ENCODE measurements at regions not wholly inside any gene's neighbourhood (a gene's known extent, or its start where the extent isn't known, plus 50 kb on each side); places are given as distances from the start of the nearest gene placed in this dataset.

DNA sequence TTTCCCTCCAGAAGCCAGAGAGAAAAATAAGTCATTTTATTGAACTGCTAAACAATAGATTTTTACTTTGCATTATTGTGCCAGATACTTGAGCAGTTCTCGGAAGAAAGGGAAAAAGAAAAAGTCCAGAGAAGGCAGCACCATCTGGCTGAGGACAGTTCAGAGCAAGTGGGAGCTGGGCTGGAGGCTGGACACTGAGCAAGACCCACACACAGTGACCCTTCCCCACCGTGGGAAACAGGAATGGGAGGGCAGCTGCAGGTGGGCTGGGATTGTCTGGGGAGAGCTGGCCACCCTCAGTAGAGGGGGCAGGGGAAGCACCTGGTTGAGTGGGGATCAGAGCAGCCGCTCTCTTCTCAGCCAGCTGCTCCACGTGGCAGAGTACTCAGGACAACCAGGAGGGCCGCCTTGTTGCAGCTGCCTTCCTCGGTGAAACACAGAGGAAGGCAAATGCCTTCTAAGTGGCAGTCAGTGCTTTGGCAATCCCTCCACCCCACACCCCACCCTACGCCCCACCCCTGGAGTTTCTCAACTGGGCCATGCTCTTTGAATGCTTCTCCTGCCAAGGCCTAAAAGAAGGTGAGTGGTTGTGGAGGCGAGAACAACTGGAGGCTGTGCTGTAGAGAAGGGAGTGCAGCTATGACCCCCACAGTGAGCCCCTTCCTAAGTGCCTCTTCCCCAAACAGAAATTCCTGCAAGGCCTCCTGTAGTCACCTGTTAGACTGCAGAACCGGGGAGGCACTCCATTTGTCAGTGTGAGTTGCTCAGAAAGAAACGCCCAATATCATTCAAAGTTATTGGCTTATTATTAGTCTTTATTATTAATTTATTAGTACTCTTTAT, 179.3 kb downstream of the ZIC5 start:
- Histone ChIP-seq H3K27ac (no peak overlapping the region), H3K9ac (ENCODE audit: insufficient read length) (no peak overlapping the region), H3K4me3 (no peak overlapping the region), H3K9me3 (ENCODE audit: low read depth, low read length) (no peaks in the 10 kb centered on the region), H3K36me3 (ENCODE audit: insufficient read depth, low read length) (no peaks in the 10 kb centered on the region)
- no peak for DNase-seq (ENCODE audit: low read depth, low spot score)
- TF ChIP-seq FOXP2 (optimal IDR thresholded peaks at IDR 0.05; ENCODE audit: control extremely low read depth, extremely low read length, insufficient read depth) (no peak), EZH2 (IDR thresholded peaks at IDR 0.05) (no peak), POLR2AphosphoS5 (IDR thresholded peaks at IDR 0.05; ENCODE audit: borderline replicate concordance, low read depth, low read length) (no peak)

DNA sequence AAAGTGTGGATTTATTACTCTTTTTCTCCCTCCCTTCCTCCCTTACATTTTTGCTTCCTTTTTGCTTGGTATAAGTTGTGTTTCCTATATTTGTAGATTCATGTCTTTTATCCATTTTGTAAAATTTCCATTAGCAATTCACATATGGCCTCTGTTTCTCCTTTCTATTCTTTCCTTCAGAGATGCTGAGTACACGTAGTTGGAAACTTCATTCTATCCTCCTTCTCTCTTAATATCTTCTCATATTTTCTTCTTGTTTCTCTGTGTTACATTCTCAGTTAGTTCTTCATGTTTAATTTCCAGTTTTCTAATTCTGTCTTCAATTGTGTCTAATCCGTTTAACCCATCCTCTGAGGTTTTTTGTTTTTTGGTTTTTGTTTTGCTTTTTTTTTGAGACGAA, 188.9 kb downstream of the ZIC5 start:
- DNase-seq (ENCODE audit: low read depth, low spot score): no peak
- Histone ChIP-seq H3K9ac (ENCODE audit: insufficient read length) (no peak overlapping the region), H3K9me3 (ENCODE audit: low read depth, low read length) (peaks cover 2% of the 10 kb centered on the region; the same call in 1 of the 2 replicates), H3K27ac (no peak overlapping the region), H3K36me3 (ENCODE audit: insufficient read depth, low read length) (no peaks in the 10 kb centered on the region), H3K4me3 (no peak overlapping the region)
- TF ChIP-seq POLR2AphosphoS5 (IDR thresholded peaks at IDR 0.05; ENCODE audit: borderline replicate concordance, low read depth, low read length) (no peak), EZH2 (IDR thresholded peaks at IDR 0.05) (no peak), FOXP2 (optimal IDR thresholded peaks at IDR 0.05; ENCODE audit: control extremely low read depth, extremely low read length, insufficient read depth) (no peak)

DNA sequence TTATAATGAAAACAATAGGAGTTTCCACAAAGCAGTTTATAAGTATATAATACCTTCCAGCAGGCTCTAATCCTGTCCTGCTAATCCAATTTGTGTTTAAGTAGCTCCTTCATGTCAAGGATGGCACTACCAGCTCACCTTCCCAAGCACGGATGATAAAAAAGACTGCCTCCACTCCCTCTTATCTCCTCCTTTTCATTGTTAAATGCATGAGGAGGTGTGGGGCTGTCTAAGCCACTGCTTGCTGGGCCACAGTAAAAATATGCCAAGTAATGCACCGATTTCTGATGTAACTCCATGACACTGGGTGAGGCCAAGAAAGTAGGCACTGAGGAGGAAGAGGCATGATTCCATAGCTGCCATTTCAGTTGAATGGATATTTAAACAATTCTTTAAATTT, 193.1 kb downstream of the ZIC5 start:
- TF ChIP-seq EZH2 (IDR thresholded peaks at IDR 0.05) (no peak), POLR2AphosphoS5 (IDR thresholded peaks at IDR 0.05; ENCODE audit: borderline replicate concordance, low read depth, low read length) (no peak), FOXP2 (optimal IDR thresholded peaks at IDR 0.05; ENCODE audit: control extremely low read depth, extremely low read length, insufficient read depth) (no peak)
- Histone ChIP-seq H3K9ac (ENCODE audit: insufficient read length) (no peak overlapping the region), H3K9me3 (ENCODE audit: low read depth, low read length) (peaks cover 2% of the 10 kb centered on the region; the same call in 1 of the 2 replicates), H3K4me3 (no peak overlapping the region), H3K27ac (no peak overlapping the region), H3K36me3 (ENCODE audit: insufficient read depth, low read length) (no peaks in the 10 kb centered on the region)
- no peak for DNase-seq (ENCODE audit: low read depth, low spot score)

DNA sequence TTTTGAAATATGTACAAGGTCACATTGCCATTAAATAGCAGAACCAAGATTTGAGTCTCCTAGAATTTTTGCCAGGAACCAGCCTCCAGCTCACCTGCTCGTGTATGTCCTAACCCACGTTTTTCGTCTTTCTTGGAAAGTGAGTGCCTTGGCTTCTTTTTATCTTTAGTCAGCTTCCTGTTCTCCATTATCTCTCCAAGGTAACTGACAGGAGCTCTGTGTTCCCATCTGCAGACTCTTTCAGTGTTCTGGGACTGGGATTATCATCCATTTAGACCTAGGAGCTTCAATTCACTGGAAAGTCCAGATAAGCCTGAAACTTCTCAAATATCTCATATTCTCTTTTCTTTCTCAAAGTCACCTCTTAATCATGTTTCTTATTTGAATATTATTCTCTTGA, 193.7 kb downstream of the ZIC5 start:
- no peak overlapping the region for H3K27ac ChIP-seq
- H3K36me3 ChIP-seq (ENCODE audit: insufficient read depth, low read length): no peaks in the 10 kb centered on the region
- no peak overlapping the region for H3K4me3 ChIP-seq
- H3K9ac ChIP-seq (ENCODE audit: insufficient read length): no peak overlapping the region
- DNase-seq (ENCODE audit: low read depth, low spot score): no peak
- no peak for TF ChIP-seq FOXP2 (optimal IDR thresholded peaks at IDR 0.05; ENCODE audit: control extremely low read depth, extremely low read length, insufficient read depth)
- no peak for TF ChIP-seq EZH2 (IDR thresholded peaks at IDR 0.05)
- no peak for TF ChIP-seq POLR2AphosphoS5 (IDR thresholded peaks at IDR 0.05; ENCODE audit: borderline replicate concordance, low read depth, low read length)
- peaks cover 2% of the 10 kb centered on the region; the same call in 1 of the 2 replicates for H3K9me3 ChIP-seq (ENCODE audit: low read depth, low read length)

DNA sequence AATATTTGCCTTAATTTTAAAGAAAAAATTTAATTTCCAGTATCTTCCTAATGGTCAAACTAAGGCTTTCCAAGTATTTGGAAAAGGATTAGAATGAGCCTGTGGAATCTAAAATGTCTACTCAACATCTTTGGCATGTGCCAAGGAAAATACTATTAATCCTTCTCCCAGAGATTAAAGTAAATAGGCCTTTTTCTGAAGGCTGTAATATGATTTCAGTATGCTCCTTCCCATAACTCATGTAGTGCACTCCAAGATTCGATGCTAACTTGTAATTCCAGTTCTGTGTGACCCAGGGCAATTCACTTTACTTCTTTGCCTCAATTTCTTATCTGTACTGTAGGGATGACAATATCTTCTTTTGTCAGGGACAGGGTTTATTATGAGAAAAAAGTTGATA, 196.9 kb downstream of the ZIC5 start:
- no peak overlapping the region for H3K4me3 ChIP-seq
- H3K36me3 ChIP-seq (ENCODE audit: insufficient read depth, low read length): no peaks in the 10 kb centered on the region
- no peak for DNase-seq (ENCODE audit: low read depth, low spot score)
- no peak for TF ChIP-seq EZH2 (IDR thresholded peaks at IDR 0.05)
- no peak for TF ChIP-seq POLR2AphosphoS5 (IDR thresholded peaks at IDR 0.05; ENCODE audit: borderline replicate concordance, low read depth, low read length)
- TF ChIP-seq FOXP2 (optimal IDR thresholded peaks at IDR 0.05; ENCODE audit: control extremely low read depth, extremely low read length, insufficient read depth): no peak
- no peak overlapping the region for H3K9ac ChIP-seq (ENCODE audit: insufficient read length)
- no peak overlapping the region for H3K27ac ChIP-seq
- no peaks in the 10 kb centered on the region for H3K9me3 ChIP-seq (ENCODE audit: low read depth, low read length)

DNA sequence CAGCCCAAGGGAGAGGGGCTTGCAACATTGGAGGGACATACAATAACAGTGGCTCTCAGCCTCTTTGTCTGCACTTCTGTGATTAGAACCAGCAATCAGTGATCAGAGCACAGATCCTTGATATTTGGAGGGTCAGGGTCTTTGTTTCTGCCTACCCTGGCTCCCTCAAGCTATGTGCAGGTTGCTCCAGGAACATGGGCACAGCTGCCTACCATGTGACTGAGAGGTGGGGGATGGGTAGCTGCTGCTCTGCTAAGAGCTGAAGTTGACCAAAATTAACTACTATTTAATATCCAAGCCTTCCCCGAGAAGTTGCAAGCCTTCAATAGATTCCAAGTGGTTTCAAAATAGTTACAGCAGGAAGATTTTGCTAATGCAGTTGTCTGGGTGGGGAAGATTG, 202.6 kb downstream of the ZIC5 start:
- DNase-seq (ENCODE audit: low read depth, low spot score): no peak
- Histone ChIP-seq H3K4me3 (no peak overlapping the region), H3K27ac (no peak overlapping the region), H3K9me3 (ENCODE audit: low read depth, low read length) (peaks cover 5% of the 10 kb centered on the region; the same call in 1 of the 2 replicates), H3K9ac (ENCODE audit: insufficient read length) (no peak overlapping the region), H3K36me3 (ENCODE audit: insufficient read depth, low read length) (no peaks in the 10 kb centered on the region)
- no peak for TF ChIP-seq FOXP2 (optimal IDR thresholded peaks at IDR 0.05; ENCODE audit: control extremely low read depth, extremely low read length, insufficient read depth)
- TF ChIP-seq POLR2AphosphoS5 (IDR thresholded peaks at IDR 0.05; ENCODE audit: borderline replicate concordance, low read depth, low read length): no peak
- TF ChIP-seq EZH2 (IDR thresholded peaks at IDR 0.05): no peak

DNA sequence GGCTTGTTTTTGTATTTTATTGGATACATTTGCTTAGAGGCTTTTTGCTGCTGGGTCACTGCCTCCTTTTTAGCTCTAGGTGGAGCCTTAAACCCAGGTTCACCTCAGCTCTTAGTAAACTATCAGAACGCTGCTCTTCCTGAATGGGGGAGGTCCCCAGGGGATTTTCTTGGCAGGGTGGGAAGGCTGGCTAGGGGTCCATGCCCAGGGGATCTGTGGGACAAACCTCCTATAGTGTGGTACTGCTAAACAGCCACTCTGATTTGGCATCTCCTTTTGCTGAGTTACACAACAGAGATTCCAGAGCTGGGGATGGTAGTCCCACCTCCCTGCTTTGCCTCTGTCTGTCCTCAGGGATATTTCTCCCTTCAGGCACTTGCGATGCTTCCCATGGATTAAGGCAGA, 204.9 kb downstream of the ZIC5 start:
- H3K9me3 ChIP-seq (ENCODE audit: low read depth, low read length): peaks cover 12% of the 10 kb centered on the region; the same call in 1 of the 2 replicates
- H3K27ac ChIP-seq: no peak overlapping the region
- no peak overlapping the region for H3K4me3 ChIP-seq
- H3K9ac ChIP-seq (ENCODE audit: insufficient read length): no peak overlapping the region
- no peak for DNase-seq (ENCODE audit: low read depth, low spot score)
- TF ChIP-seq POLR2AphosphoS5 (IDR thresholded peaks at IDR 0.05; ENCODE audit: borderline replicate concordance, low read depth, low read length): no peak
- no peak for TF ChIP-seq FOXP2 (optimal IDR thresholded peaks at IDR 0.05; ENCODE audit: control extremely low read depth, extremely low read length, insufficient read depth)
- no peak for TF ChIP-seq EZH2 (IDR thresholded peaks at IDR 0.05)
- no peaks in the 10 kb centered on the region for H3K36me3 ChIP-seq (ENCODE audit: insufficient read depth, low read length)

DNA sequence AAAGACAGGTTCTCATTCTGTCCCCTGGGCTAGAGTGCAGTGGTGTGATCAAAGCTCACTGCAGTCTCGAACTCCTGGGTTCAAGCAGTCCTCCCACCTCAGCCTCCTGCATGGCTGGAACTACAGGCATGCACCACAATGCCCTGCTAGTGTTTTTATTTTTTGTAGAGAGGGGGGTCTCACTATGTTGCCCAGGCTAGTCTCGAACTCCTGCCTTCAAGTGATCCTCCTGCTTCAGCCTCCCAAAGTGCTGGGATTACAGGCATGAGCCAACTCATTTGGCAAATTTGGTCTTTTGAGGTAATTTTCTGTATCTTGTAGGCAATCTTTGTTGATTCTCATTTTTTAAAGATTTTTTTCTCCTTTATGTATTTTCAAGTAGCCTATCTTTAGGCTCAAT, 205.7 kb downstream of the ZIC5 start:
- Histone ChIP-seq H3K9me3 (ENCODE audit: low read depth, low read length) (peaks cover 12% of the 10 kb centered on the region; the same call in 1 of the 2 replicates), H3K4me3 (no peak overlapping the region), H3K9ac (ENCODE audit: insufficient read length) (no peak overlapping the region), H3K36me3 (ENCODE audit: insufficient read depth, low read length) (no peaks in the 10 kb centered on the region), H3K27ac (no peak overlapping the region)
- no peak for DNase-seq (ENCODE audit: low read depth, low spot score)
- TF ChIP-seq FOXP2 (optimal IDR thresholded peaks at IDR 0.05; ENCODE audit: control extremely low read depth, extremely low read length, insufficient read depth) (no peak), EZH2 (IDR thresholded peaks at IDR 0.05) (no peak), POLR2AphosphoS5 (IDR thresholded peaks at IDR 0.05; ENCODE audit: borderline replicate concordance, low read depth, low read length) (no peak)

Data from SK-N-MC (cell line).